PC-9 (cell line): ENCODE measurements at regions not wholly inside any gene's neighbourhood (a gene's known extent, or its start where the extent isn't known, plus 50 kb on each side); places are given as distances from the start of the nearest gene placed in this dataset.

Experiments
- BruUV-seq: library from RNA; stranded (reverse); fragments of 400-500 nt; replicated peaks from 2 replicates; lab custom pipeline; 2021; lab: Mats Ljungman, UMichigan
- CTCF ChIA-PET: fragments of 300-600 bp; sonication (Branson Sonifier 250); formaldehyde crosslinking; loops from one replicate; lab custom pipeline; 2022; ENCODE audit warnings: antibody characterized with exemption; lab: Charles Lee
- POLR2A ChIA-PET: fragments of 300-600 bp; sonication (Branson Sonifier 250); formaldehyde crosslinking; loops from one replicate; lab custom pipeline; 2022; ENCODE audit warnings: antibody characterized with exemption; ENCODE audit not compliant: unreplicated experiment; lab: Charles Lee
- DNase-seq, 2 experiments: peaks; one replicate each; pipeline versions ENCODE4 v3.0.0 to v3.0.0-alpha.2; 2015 to 2022; ENCODE audit warnings: mixed read lengths in 1 of 2
- H2AFZ ChIP-seq: fragments of 200-600 bp; sonication (generic); 2 replicates; pipeline ENCODE4 v1.8.1; 2017; ENCODE audit warnings: antibody characterized with exemption
- H3F3A ChIP-seq: fragments of 200-600 bp; sonication (generic); 2 replicates; pipeline ENCODE4 v1.8.1; 2017; ENCODE audit warnings: antibody characterized with exemption, mild to moderate bottlenecking, low read depth; ENCODE audit not compliant: insufficient read depth
- H3K27ac ChIP-seq: fragments of 200-600 bp; sonication (generic); 2 replicates; pipeline ENCODE4 v1.6.1; 2016; ENCODE audit warnings: mixed run types
- H3K27me3 ChIP-seq: fragments of 200-600 bp; sonication (generic); 2 replicates; pipeline ENCODE4 v1.6.1; 2016; ENCODE audit warnings: low read depth, mixed run types; ENCODE audit not compliant: insufficient read depth
- H3K36me3 ChIP-seq: fragments of 200-600 bp; sonication (generic); 2 replicates; pipeline ENCODE4 v1.6.1; 2016; ENCODE audit warnings: low read depth, mixed run types
- H3K4me1 ChIP-seq: fragments of 200-600 bp; sonication (generic); replicated peaks from 2 replicates; pipeline ENCODE4 v1.6.1; 2016; ENCODE audit warnings: mixed run types; ENCODE audit not compliant: insufficient read depth
- H3K4me2 ChIP-seq: fragments of 200-600 bp; sonication (generic); 2 replicates; pipeline ENCODE4 v1.6.1; 2017; ENCODE audit warnings: mixed run types
- H3K4me3 ChIP-seq: fragments of 200-600 bp; sonication (generic); 2 replicates; pipeline ENCODE4 v1.6.1; 2016; ENCODE audit warnings: mixed run types
- H3K79me2 ChIP-seq: fragments of 200-600 bp; sonication (generic); 2 replicates; pipeline ENCODE4 v1.6.1; 2017; ENCODE audit warnings: low read depth, mixed run types
- H3K9me2 ChIP-seq: fragments of 200-600 bp; sonication (generic); 2 replicates; pipeline ENCODE4 v1.8.1; 2017; ENCODE audit warnings: mild to moderate bottlenecking; ENCODE audit not compliant: insufficient read depth
- H3K9me3 ChIP-seq: fragments of 200-600 bp; sonication (generic); 2 replicates; pipeline ENCODE4 v1.8.1; 2016; ENCODE audit warnings: low read depth; ENCODE audit not compliant: insufficient read depth
- H4K20me1 ChIP-seq: fragments of 200-600 bp; sonication (generic); 2 replicates; pipeline ENCODE4 v1.8.1; 2017; ENCODE audit not compliant: insufficient read depth
- EZH2 ChIP-seq: fragments of 200-600 bp; sonication (generic); IDR thresholded peaks from 2 replicates; pipeline ENCODE4 v1.8.0; 2017; ENCODE audit warnings: antibody characterized with exemption, low read depth
- intact Hi-C: fragments of 100-400 bp; cut with micrococcal nuclease; formaldehyde crosslinking; loops from one replicate; pipeline ENCODE4 v1.10.0; 2022; ENCODE audit not compliant: unreplicated experiment
- TF ChIP-seq, protein P1 (sequence below): fragments of 200-600 bp; sonication (generic); conservative IDR thresholded peaks from 2 replicates; pipeline ENCODE4 v1.6.1; 2017; ENCODE audit warnings: mixed run types, antibody characterized with exemption, mild to moderate bottlenecking, moderate library complexity

DNA sequence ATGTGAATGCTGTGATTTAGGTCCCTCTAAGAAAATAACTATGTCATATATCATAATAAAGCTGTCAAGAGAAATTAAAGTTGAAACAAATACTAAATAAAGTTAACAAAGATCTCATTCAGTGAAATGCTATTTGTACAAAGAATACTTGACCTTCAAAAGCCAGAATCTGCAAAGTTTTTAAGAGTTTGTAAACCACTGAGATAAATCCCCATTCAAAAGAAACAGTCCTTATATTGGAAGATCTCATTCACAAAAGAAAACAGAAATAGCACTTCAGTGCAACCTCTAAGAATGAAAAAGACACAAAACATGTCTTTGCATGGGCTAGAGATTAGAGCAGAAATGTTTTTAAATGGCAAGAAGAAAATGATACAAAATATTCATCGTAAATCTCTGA, 149.1 kb upstream of the USP38 start:
- intact Hi-C loops = no loop called here
- Histone ChIP-seq H2AFZ (no peak overlapping the region), H3F3A (no peaks in the 10 kb centered on the region), H3K27ac (no peak overlapping the region), H3K4me2 (no peak overlapping the region), H3K79me2 (no peaks in the 10 kb centered on the region), H3K4me1 (no peaks in the 10 kb centered on the region), H3K9me3 (no peaks in the 10 kb centered on the region), H3K4me3 (no peak overlapping the region), H3K9me2 (no peaks in the 10 kb centered on the region), H3K36me3 (no peaks in the 10 kb centered on the region), H3K27me3 (no peaks in the 10 kb centered on the region), H4K20me1 (no peaks in the 10 kb centered on the region)
- ChIA-PET POLR2A (no interaction called here), CTCF (no interaction called here)
- no peak for TF ChIP-seq EZH2
- TF ChIP-seq, protein P1, sequence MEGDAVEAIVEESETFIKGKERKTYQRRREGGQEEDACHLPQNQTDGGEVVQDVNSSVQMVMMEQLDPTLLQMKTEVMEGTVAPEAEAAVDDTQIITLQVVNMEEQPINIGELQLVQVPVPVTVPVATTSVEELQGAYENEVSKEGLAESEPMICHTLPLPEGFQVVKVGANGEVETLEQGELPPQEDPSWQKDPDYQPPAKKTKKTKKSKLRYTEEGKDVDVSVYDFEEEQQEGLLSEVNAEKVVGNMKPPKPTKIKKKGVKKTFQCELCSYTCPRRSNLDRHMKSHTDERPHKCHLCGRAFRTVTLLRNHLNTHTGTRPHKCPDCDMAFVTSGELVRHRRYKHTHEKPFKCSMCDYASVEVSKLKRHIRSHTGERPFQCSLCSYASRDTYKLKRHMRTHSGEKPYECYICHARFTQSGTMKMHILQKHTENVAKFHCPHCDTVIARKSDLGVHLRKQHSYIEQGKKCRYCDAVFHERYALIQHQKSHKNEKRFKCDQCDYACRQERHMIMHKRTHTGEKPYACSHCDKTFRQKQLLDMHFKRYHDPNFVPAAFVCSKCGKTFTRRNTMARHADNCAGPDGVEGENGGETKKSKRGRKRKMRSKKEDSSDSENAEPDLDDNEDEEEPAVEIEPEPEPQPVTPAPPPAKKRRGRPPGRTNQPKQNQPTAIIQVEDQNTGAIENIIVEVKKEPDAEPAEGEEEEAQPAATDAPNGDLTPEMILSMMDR = no peak
- no peak for DNase-seq
- no TSS peak for BruUV-seq

DNA sequence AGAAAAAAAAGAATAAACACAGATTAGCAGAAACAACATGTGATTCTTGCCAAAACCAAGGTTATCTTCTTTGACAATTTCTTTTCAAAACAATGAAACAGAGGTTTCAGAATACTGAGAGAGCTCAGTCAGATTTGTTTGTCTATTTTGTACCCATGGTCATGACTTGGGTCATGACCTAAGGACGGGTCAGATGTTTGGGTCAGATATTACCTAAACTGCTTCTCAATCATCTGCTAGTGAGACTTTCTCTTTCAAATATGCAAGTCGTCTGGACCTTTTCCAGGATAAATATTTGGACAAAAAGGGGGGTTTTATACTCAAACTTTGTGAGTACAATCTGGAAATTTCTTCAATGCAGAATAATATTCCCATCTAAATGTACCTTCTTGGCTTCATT, 148.3 kb upstream of the USP38 start:
- H2AFZ ChIP-seq = no peak overlapping the region
- H3K27ac ChIP-seq = no peak overlapping the region
- no peaks in the 10 kb centered on the region for H3F3A ChIP-seq
- no peaks in the 10 kb centered on the region for H3K27me3 ChIP-seq
- intact Hi-C loops = no loop called here
- CTCF ChIA-PET = no interaction called here
- no peaks in the 10 kb centered on the region for H3K4me1 ChIP-seq
- H3K9me2 ChIP-seq = no peaks in the 10 kb centered on the region
- no peak overlapping the region for H3K4me3 ChIP-seq
- BruUV-seq = no TSS peak
- no peak for DNase-seq
- H3K4me2 ChIP-seq = no peak overlapping the region
- H3K9me3 ChIP-seq = no peaks in the 10 kb centered on the region
- POLR2A ChIA-PET = no interaction called here
- no peaks in the 10 kb centered on the region for H3K79me2 ChIP-seq
- H4K20me1 ChIP-seq = no peaks in the 10 kb centered on the region
- TF ChIP-seq, protein P1 = no peak
- no peak for TF ChIP-seq EZH2
- H3K36me3 ChIP-seq = no peaks in the 10 kb centered on the region

- no peaks in the 10 kb centered on the region for H3F3A ChIP-seq
- no peaks in the 10 kb centered on the region for H3K27me3 ChIP-seq
- no peaks in the 10 kb centered on the region for H3K79me2 ChIP-seq
- no peak overlapping the region for H2AFZ ChIP-seq
- TF ChIP-seq, protein P1 = no peak
- TF ChIP-seq EZH2 = no peak
- H3K9me2 ChIP-seq = no peaks in the 10 kb centered on the region
- intact Hi-C loops = no loop called here
- ChIA-PET CTCF (no interaction called here), POLR2A (no interaction called here)
- no peaks in the 10 kb centered on the region for H4K20me1 ChIP-seq
- H3K4me1 ChIP-seq = no peaks in the 10 kb centered on the region
- DNase-seq = no peak
- no TSS peak for BruUV-seq
- no peak overlapping the region for H3K4me2 ChIP-seq
- H3K36me3 ChIP-seq = no peaks in the 10 kb centered on the region
- H3K9me3 ChIP-seq = no peaks in the 10 kb centered on the region
- H3K4me3 ChIP-seq = no peak overlapping the region
- no peak overlapping the region for H3K27ac ChIP-seq
Measured at GRCh38 chr4:143046454-143046853, 138.3 kb upstream of the USP38 start.
